ENCODE measurements at regions not wholly inside any gene's neighbourhood (a gene's known extent, or its start where the extent isn't known, plus 50 kb on each side); places are given as distances from the start of the nearest gene placed in this dataset.

DNA sequence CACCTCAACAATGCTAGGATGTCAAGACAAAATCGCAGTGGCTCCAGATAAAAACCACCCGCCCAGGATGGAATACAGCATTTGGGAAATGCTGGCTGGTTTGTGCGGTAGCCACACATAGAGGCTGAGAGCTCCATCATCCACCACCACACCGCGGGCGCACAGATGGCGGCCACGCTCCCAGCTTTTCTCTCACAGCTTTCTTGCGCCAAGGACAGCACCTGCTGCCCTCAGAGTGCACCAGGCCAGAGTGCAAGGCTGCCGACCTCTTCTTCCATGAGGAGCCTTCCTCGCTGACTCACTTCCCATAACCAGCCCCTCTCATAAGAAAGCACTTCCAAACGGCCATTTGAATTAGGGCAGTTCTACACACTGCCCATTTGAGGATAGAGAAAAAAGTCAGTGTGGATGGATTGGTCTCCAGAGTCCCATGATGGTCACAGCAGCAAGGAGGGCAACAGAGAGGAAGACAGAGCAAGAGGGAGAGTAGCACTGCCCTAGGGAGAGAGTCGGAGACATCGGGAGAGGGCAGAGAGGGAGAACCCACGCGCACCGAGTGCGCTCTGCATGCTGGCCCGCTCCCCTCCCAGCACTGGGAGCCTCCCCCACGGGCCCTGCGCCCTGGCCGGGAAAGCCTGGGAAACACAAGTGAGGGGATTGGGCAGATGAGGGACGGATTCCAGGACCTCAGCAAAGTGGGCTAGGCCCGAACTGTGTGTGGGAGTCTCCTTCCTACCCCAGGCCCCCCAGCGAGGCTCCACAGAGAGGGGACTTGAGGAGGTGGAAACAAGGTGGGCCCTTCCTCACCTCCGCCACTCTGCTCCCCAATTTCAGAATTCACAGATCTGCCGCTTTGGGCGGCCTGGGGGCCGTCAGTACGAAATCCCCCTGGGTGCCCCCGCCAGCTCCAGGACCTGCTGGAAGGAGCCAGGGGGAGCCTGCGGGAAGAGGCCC, 156.9 kb downstream of the USP12 start:
- Histone ChIP-seq H3K27me3 (ENCODE audit: control insufficient read depth, insufficient read depth, low read length) (no peaks in the 10 kb centered on the region), H3K27ac (ENCODE audit: low read length) (no peak overlapping the region), H3K4me3 (ENCODE audit: low read length) (no peak overlapping the region), H3K36me3 (ENCODE audit: control insufficient read depth, insufficient read depth, low read length) (no peaks in the 10 kb centered on the region), H3K9me3 (ENCODE audit: control insufficient read depth, insufficient read depth, low read length) (no peaks in the 10 kb centered on the region), H3K4me1 (ENCODE audit: control insufficient read depth, insufficient read depth, low read length) (no peaks in the 10 kb centered on the region)
- WGBS (ENCODE audit: insufficient coverage) = 88% methylated on average over 32 of the region's 32 CpGs
- Mint-ChIP-seq H3K36me3 (no peaks in the 10 kb centered on the region), H3K9me3 (no peaks in the 10 kb centered on the region), H3K4me1 (no peaks in the 10 kb centered on the region), H3K27ac (no peak overlapping the region), H3K4me3 (no peak overlapping the region), H3K27me3 (ENCODE audit: low read depth in 2 of 2) (peaks cover 0 to 2% of the 10 kb centered on the region in 2 donors)
- TF ChIP-seq CTCF (IDR thresholded peaks at IDR 0.05) = no peak
- ATAC-seq (no peak), DNase-seq (no peak)
- intact Hi-C loops (cut with micrococcal nuclease) = no loop called here

GRCh38 chr13:27012482-27013197, 159.0 kb downstream of the USP12 start:
- Histone ChIP-seq H3K36me3 (ENCODE audit: control insufficient read depth, insufficient read depth, low read length) (no peaks in the 10 kb centered on the region), H3K9me3 (ENCODE audit: control insufficient read depth, insufficient read depth, low read length) (no peaks in the 10 kb centered on the region), H3K27me3 (ENCODE audit: control insufficient read depth, insufficient read depth, low read length) (no peaks in the 10 kb centered on the region), H3K4me3 (ENCODE audit: low read length) (no peak overlapping the region), H3K4me1 (ENCODE audit: control insufficient read depth, insufficient read depth, low read length) (no peaks in the 10 kb centered on the region), H3K27ac (ENCODE audit: low read length) (no peak overlapping the region)
- 91% methylated on average over 3 of the region's 7 CpGs for WGBS (ENCODE audit: insufficient coverage)
- Mint-ChIP-seq H3K4me3 (no peak overlapping the region), H3K9me3 (no peaks in the 10 kb centered on the region), H3K36me3 (no peaks in the 10 kb centered on the region), H3K27me3 (ENCODE audit: low read depth in 2 of 2) (peaks cover 3 to 4% of the 10 kb centered on the region in 2 donors), H3K4me1 (no peaks in the 10 kb centered on the region), H3K27ac (no peak overlapping the region)
- ATAC-seq = no peak
- no peak for TF ChIP-seq CTCF (IDR thresholded peaks at IDR 0.05)
- intact Hi-C loops (cut with micrococcal nuclease) = no loop called here
- no peak for DNase-seq

GRCh38 chr13:27011661-27012060, 159.9 kb downstream of the USP12 start:
- H3K36me3 Mint-ChIP-seq = no peaks in the 10 kb centered on the region
- no peak overlapping the region for H3K27ac Mint-ChIP-seq
- no peaks in the 10 kb centered on the region for H3K9me3 ChIP-seq (ENCODE audit: control insufficient read depth, insufficient read depth, low read length)
- no peak overlapping the region for H3K4me3 Mint-ChIP-seq
- H3K27ac ChIP-seq (ENCODE audit: low read length) = no peak overlapping the region
- no peak for ATAC-seq
- WGBS (ENCODE audit: insufficient coverage) = 95% methylated on average over 5 of the region's 5 CpGs
- no peak overlapping the region for H3K4me3 ChIP-seq (ENCODE audit: low read length)
- TF ChIP-seq CTCF (IDR thresholded peaks at IDR 0.05) = no peak
- no peak for DNase-seq
- no peaks in the 10 kb centered on the region for H3K4me1 Mint-ChIP-seq
- H3K27me3 ChIP-seq (ENCODE audit: control insufficient read depth, insufficient read depth, low read length) = no peaks in the 10 kb centered on the region
- no peaks in the 10 kb centered on the region for H3K36me3 ChIP-seq (ENCODE audit: control insufficient read depth, insufficient read depth, low read length)
- peaks cover 12 to 13% of the 10 kb centered on the region in 2 donors for H3K27me3 Mint-ChIP-seq (ENCODE audit: low read depth in 2 of 2)
- intact Hi-C loops (cut with micrococcal nuclease) = no loop called here
- H3K9me3 Mint-ChIP-seq = no peaks in the 10 kb centered on the region
- peaks cover 1% of the 10 kb centered on the region for H3K4me1 ChIP-seq (ENCODE audit: control insufficient read depth, insufficient read depth, low read length)

All from natural killer cell (primary cell).